Mesenchymal stem cell (in vitro differentiated cells and primary cell): ENCODE measurements at regions not wholly inside any gene's neighbourhood (a gene's known extent, or its start where the extent isn't known, plus 50 kb on each side); places are given as distances from the start of the nearest gene placed in this dataset.

Experiments
- DNase-seq: peaks from one replicate; pipeline ENCODE4 v3.0.0-alpha.2; 2013
- H2AFZ ChIP-seq: one replicate; pipeline ENCODE4 v1.6.1; 2013; ENCODE audit warnings: low read depth, mild to moderate bottlenecking, control low read depth, inconsistent platforms, low read length, moderate library complexity
- H2AK5ac ChIP-seq: 2 replicates; pipeline ENCODE4 v1.6.1; 2013; ENCODE audit warnings: low read length, moderate library complexity, mild to moderate bottlenecking, inconsistent platforms; ENCODE audit not compliant: severe bottlenecking
- H2BK120ac ChIP-seq: one replicate; pipeline ENCODE4 v1.6.1; 2013; ENCODE audit warnings: low read depth, mild to moderate bottlenecking, inconsistent platforms, low read length, moderate library complexity
- H2BK12ac ChIP-seq, 2 experiments: one replicate each; pipeline ENCODE4 v1.6.1; 2013; ENCODE audit warnings: inconsistent platforms in 2 of 2, low read length in 2 of 2, mild to moderate bottlenecking in 2 of 2, moderate library complexity in 2 of 2, control low read depth in 1 of 2
- H2BK15ac ChIP-seq: one replicate; pipeline ENCODE4 v1.6.1; 2013; ENCODE audit warnings: mild to moderate bottlenecking, low read depth, inconsistent platforms; ENCODE audit not compliant: poor library complexity, severe bottlenecking
- H2BK5ac ChIP-seq: 2 replicates; pipeline ENCODE4 v1.6.1; 2013; ENCODE audit warnings: low read depth, mild to moderate bottlenecking, low read length, control low read depth, inconsistent platforms; ENCODE audit not compliant: poor library complexity, severe bottlenecking
- H3K14ac ChIP-seq, 2 experiments: one replicate each; pipeline ENCODE4 v1.6.1; 2013; ENCODE audit warnings: inconsistent platforms in 2 of 2, low read length in 2 of 2, control low read depth in 1 of 2, mild to moderate bottlenecking in 1 of 2, moderate library complexity in 1 of 2
- H3K18ac ChIP-seq, 2 experiments: one replicate each; pipeline ENCODE4 v1.6.1; 2013; ENCODE audit warnings: inconsistent platforms in 2 of 2, low read length in 2 of 2, control low read depth in 1 of 2, low read depth in 1 of 2, mild to moderate bottlenecking in 1 of 2
- H3K23ac ChIP-seq, 2 experiments: one replicate each; pipeline ENCODE4 v1.6.1; 2013; ENCODE audit warnings: inconsistent platforms in 2 of 2, low read length in 2 of 2, mild to moderate bottlenecking in 2 of 2, moderate library complexity in 2 of 2, control low read depth in 1 of 2
- H3K27ac ChIP-seq: 2 replicates; pipeline ENCODE4 v1.5.1; 2013; ENCODE audit warnings: mild to moderate bottlenecking, moderate library complexity, low read length, control low read depth, inconsistent platforms; ENCODE audit not compliant: poor library complexity, severe bottlenecking
- H3K27me3 ChIP-seq, 2 experiments: 2 replicates each; pipeline versions ENCODE4 v1.6.1 to v1.7.0; 2013; ENCODE audit warnings: low read length in 2 of 2, mild to moderate bottlenecking in 2 of 2, moderate library complexity in 2 of 2, control low read depth in 1 of 2, inconsistent platforms in 1 of 2; ENCODE audit not compliant: control insufficient read depth in 1 of 2, insufficient read depth in 1 of 2
- H3K36me3 ChIP-seq, 2 experiments: 2 replicates each; pipeline versions ENCODE4 v1.6.1 to v1.7.0; 2013; ENCODE audit warnings: low read length in 2 of 2, control low read depth in 1 of 2, inconsistent platforms in 1 of 2, low read depth in 1 of 2, mild to moderate bottlenecking in 1 of 2; ENCODE audit not compliant: insufficient read depth in 2 of 2, control insufficient read depth in 1 of 2
- H3K4ac ChIP-seq, 2 experiments: one replicate each; pipeline ENCODE4 v1.6.1; 2013; ENCODE audit warnings: inconsistent platforms in 2 of 2, low read length in 2 of 2, mild to moderate bottlenecking in 2 of 2, moderate library complexity in 2 of 2, control low read depth in 1 of 2, low read depth in 1 of 2
- H3K4me1 ChIP-seq: 2 replicates; pipeline ENCODE4 v1.6.1; 2013; ENCODE audit warnings: low read depth, low read length, control low read depth; ENCODE audit not compliant: control insufficient read depth, insufficient read depth
- H3K4me2 ChIP-seq: 2 replicates; pipeline ENCODE4 v1.6.1; 2013; ENCODE audit warnings: low read length, mild to moderate bottlenecking, inconsistent platforms; ENCODE audit not compliant: poor library complexity, severe bottlenecking
- H3K4me3 ChIP-seq, 2 experiments: 2 replicates each; pipeline versions ENCODE4 v1.5.1 to v1.7.0; 2013; ENCODE audit warnings: low read length in 2 of 2, mild to moderate bottlenecking in 2 of 2, control low read depth in 1 of 2, low read depth in 1 of 2; ENCODE audit not compliant: insufficient read depth in 1 of 2
- H3K79me1 ChIP-seq: replicated peaks from 2 replicates; pipeline ENCODE4 v1.6.1; 2013; ENCODE audit warnings: mild to moderate bottlenecking, control low read depth, low read length, inconsistent platforms; ENCODE audit not compliant: poor library complexity, severe bottlenecking
- H3K9ac ChIP-seq: 2 replicates; pipeline ENCODE4 v1.7.0; 2013; ENCODE audit warnings: mild to moderate bottlenecking, low read length, moderate library complexity
- H3K9me3 ChIP-seq: 2 replicates; pipeline ENCODE4 v1.7.0; 2013; ENCODE audit warnings: mild to moderate bottlenecking, low read length; ENCODE audit not compliant: control insufficient read depth
- H4K8ac ChIP-seq: one replicate; pipeline ENCODE4 v1.6.1; 2013; ENCODE audit warnings: inconsistent platforms, mild to moderate bottlenecking, low read length, moderate library complexity
- H4K91ac ChIP-seq: one replicate; pipeline ENCODE4 v1.6.1; 2013; ENCODE audit warnings: mild to moderate bottlenecking, low read length, inconsistent platforms
- WGBS: methylation state at CpG from one replicate; pipeline ENCODE4 v1.1.7; 2013; ENCODE audit warnings: mixed read lengths; 5-methylcytosine and 5-hydroxymethylcytosine counted together

GRCh38 chr6:11952316-11952715 is 59.8 kb upstream of the HIVEP1 start:
- H2BK15ac ChIP-seq: no peak overlapping the region
- no peak for DNase-seq
- H2AFZ ChIP-seq: no peak overlapping the region
- no peak overlapping the region for H4K91ac ChIP-seq
- no peaks in the 10 kb centered on the region for H3K36me3 ChIP-seq
- H3K18ac ChIP-seq: no peak overlapping the region
- no peaks in the 10 kb centered on the region for H3K79me1 ChIP-seq
- no peaks in the 10 kb centered on the region for H3K9me3 ChIP-seq
- H3K4me1 ChIP-seq: no peaks in the 10 kb centered on the region
- no peak overlapping the region for H3K27ac ChIP-seq
- H3K23ac ChIP-seq: no peak overlapping the region
- no peak overlapping the region for H3K4ac ChIP-seq
- H3K14ac ChIP-seq: no peak overlapping the region
- no peaks in the 10 kb centered on the region for H3K27me3 ChIP-seq
- peak overlapping the region; percentile 60 for H3K9ac ChIP-seq
- no peak overlapping the region for H3K4me3 ChIP-seq
- H3K4me2 ChIP-seq: no peak overlapping the region
- no peak overlapping the region for H4K8ac ChIP-seq
- 94% methylated on average over 2 of the region's 2 CpGs for WGBS
- H2BK120ac ChIP-seq: no peak overlapping the region
- no peak overlapping the region for H2BK5ac ChIP-seq
- H2AK5ac ChIP-seq: no peak overlapping the region
- H2BK12ac ChIP-seq: no peak overlapping the region

DNA sequence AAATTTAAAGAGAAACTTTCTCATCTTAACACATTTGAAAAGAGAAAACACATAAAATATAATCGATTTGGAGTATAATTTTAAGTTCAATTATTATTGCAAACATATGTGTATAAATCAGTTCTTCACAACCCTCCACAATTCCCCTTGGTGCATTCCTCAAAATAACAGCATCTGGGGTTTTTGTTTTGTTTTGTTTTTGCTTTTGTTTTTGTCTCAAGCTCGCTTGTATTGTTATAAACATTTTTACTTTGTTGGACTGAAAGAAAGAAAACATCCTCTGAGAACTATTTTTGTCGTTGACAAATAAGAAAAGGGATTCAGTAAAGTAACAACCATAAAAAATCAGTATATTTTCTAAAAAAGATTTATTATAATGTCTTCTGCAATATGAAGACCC is 60.2 kb upstream of the HIVEP1 start:
- no peak overlapping the region for H4K8ac ChIP-seq
- no peak overlapping the region for H4K91ac ChIP-seq
- H3K4ac ChIP-seq: no peak overlapping the region
- H2AFZ ChIP-seq: no peak overlapping the region
- H2AK5ac ChIP-seq: no peak overlapping the region
- H2BK15ac ChIP-seq: no peak overlapping the region
- no peaks in the 10 kb centered on the region for H3K36me3 ChIP-seq
- H3K9me3 ChIP-seq: no peaks in the 10 kb centered on the region
- no CpG with 5 or more reads among the region's 3 CpGs for WGBS
- H3K4me1 ChIP-seq: no peaks in the 10 kb centered on the region
- no peaks in the 10 kb centered on the region for H3K79me1 ChIP-seq
- no peak overlapping the region for H3K14ac ChIP-seq
- H3K18ac ChIP-seq: no peak overlapping the region
- H3K27me3 ChIP-seq: no peaks in the 10 kb centered on the region
- H3K4me3 ChIP-seq: no peak overlapping the region
- H2BK5ac ChIP-seq: no peak overlapping the region
- no peak overlapping the region for H3K27ac ChIP-seq
- DNase-seq: no peak
- H2BK120ac ChIP-seq: no peak overlapping the region
- H3K4me2 ChIP-seq: no peak overlapping the region
- no peak overlapping the region for H2BK12ac ChIP-seq
- H3K23ac ChIP-seq: no peak overlapping the region
- H3K9ac ChIP-seq: peak overlapping the region; percentile 60

- Histone ChIP-seq H3K9me3 (no peaks in the 10 kb centered on the region), H4K8ac (no peak overlapping the region), H3K27ac (no peak overlapping the region), H2AFZ (no peak overlapping the region), H2BK12ac (no peak overlapping the region), H4K91ac (no peak overlapping the region), H3K14ac (no peak overlapping the region), H2BK120ac (no peak overlapping the region), H3K23ac (no peak overlapping the region), H3K36me3 (no peaks in the 10 kb centered on the region), H3K4me1 (no peaks in the 10 kb centered on the region), H2BK15ac (no peak overlapping the region), H3K79me1 (no peaks in the 10 kb centered on the region), H3K27me3 (no peaks in the 10 kb centered on the region), H3K4me2 (no peak overlapping the region), H3K4ac (no peak overlapping the region), H3K4me3 (no peak overlapping the region), H3K18ac (no peak overlapping the region), H2BK5ac (no peak overlapping the region), H2AK5ac (no peak overlapping the region), H3K9ac (no peak overlapping the region)
- DNase-seq: no peak
- 89% methylated on average over 2 of the region's 2 CpGs for WGBS
Measured at GRCh38 chr6:11950109-11950508, 62.0 kb upstream of the HIVEP1 start.

DNA sequence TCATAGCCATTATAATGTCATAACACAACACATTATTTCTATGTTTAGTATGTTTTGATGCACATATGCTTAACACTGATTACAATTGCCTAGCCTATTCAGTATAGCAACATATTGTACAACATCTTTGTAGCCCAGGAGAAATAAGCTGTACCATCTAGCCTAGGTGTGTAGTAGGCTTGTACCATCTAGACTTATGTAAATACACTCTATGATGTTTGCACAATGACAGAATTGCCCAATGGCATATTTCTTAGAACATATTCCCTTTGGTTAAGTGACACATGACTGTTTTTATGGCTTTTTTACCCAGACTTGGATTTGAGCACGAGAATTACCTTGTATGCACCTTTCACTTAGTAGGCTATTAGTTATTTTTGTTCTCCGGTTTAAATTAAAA is 64.5 kb upstream of the HIVEP1 start:
- H2BK5ac ChIP-seq: no peak overlapping the region
- no peak overlapping the region for H2AFZ ChIP-seq
- H4K8ac ChIP-seq: no peak overlapping the region
- no peaks in the 10 kb centered on the region for H3K27me3 ChIP-seq
- H3K18ac ChIP-seq: no peak overlapping the region
- H3K9me3 ChIP-seq: no peaks in the 10 kb centered on the region
- WGBS: no CpG with 5 or more reads among the region's 2 CpGs
- no peaks in the 10 kb centered on the region for H3K36me3 ChIP-seq
- H3K79me1 ChIP-seq: no peaks in the 10 kb centered on the region
- no peak overlapping the region for H3K4me3 ChIP-seq
- H3K9ac ChIP-seq: no peak overlapping the region
- no peak overlapping the region for H4K91ac ChIP-seq
- no peak overlapping the region for H2AK5ac ChIP-seq
- H3K4me2 ChIP-seq: no peak overlapping the region
- H2BK120ac ChIP-seq: no peak overlapping the region
- H3K4ac ChIP-seq: no peak overlapping the region
- H3K27ac ChIP-seq: no peak overlapping the region
- no peak overlapping the region for H3K14ac ChIP-seq
- no peaks in the 10 kb centered on the region for H3K4me1 ChIP-seq
- H2BK15ac ChIP-seq: no peak overlapping the region
- no peak overlapping the region for H2BK12ac ChIP-seq
- DNase-seq: no peak
- H3K23ac ChIP-seq: no peak overlapping the region
